OCI-M1 (cell line): ENCODE measurements at regions not wholly inside any gene's neighbourhood (a gene's known extent, or its start where the extent isn't known, plus 50 kb on each side); places are given as distances from the start of the nearest gene placed in this dataset.

ENCODE experiments used
- DNase-seq: peaks from one replicate; lab custom pipeline; 2025; lab: John Stamatoyannopoulos, UW

DNA sequence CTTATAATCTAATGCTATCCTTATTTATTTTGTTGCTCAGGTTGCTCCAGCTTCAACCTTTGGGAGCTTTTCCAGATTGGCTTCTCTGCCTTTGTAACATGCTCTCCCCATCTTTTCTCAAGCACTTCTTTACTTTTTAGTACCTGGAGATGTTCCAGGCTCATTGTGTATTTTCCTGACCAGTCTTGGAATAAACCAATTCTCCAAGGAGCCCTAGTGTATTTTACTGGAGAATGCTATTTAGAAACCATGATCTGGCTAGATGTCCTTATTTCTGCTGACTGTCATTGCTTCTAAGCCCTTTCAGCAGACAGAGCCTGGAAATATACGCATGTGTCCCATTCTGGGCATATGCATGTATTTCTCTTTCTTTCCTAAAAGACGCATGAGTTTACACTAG is 95.7 kb downstream of the EMX2 start:
- no peak for DNase-seq

GRCh38 chr10:117638664-117639200 is 96.2 kb downstream of the EMX2 start:
- no peak for DNase-seq

GRCh38 chr10:117640406-117640805 is 97.9 kb downstream of the EMX2 start:
- DNase-seq = no peak

DNA sequence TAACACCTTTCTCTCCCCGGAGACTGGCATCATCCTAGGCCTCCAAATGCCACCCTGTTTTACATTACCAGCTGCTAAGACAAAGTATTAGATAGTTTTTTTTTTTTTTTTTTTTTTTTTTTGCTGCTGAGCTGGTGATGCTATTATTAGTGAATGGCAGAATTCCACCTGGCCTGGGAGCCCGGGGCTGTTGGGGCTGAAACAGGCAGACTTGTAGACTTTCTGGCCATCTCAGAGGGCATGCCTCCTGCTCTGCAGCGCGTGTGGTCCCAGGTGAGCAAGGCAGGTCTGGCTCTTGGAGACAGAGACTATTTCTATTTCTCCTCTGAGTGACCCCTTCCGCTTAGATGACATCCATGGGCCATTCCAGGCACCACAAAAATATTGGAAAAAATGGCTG is 104.2 kb downstream of the EMX2 start:
- no peak for DNase-seq

DNA sequence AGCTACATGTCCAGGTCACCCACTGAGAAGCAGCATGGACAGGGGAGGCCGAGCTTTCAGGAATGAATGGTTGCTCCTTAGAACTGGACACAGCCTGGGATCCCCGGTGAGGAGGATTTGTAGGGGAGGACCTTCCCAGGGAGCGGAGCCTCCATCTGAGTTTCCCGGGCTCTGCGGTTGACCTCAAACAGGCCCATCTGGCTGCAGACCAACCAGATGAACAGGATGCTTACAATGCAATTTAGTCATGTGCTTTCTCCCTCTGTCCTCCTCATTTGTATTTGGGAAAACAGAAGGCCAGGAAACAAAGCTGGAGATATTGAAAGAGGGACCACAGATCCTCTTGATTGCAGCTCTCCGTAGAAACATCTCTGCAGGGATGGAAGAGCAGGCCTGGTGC is 104.8 kb downstream of the EMX2 start:
- DNase-seq = no peak

DNA sequence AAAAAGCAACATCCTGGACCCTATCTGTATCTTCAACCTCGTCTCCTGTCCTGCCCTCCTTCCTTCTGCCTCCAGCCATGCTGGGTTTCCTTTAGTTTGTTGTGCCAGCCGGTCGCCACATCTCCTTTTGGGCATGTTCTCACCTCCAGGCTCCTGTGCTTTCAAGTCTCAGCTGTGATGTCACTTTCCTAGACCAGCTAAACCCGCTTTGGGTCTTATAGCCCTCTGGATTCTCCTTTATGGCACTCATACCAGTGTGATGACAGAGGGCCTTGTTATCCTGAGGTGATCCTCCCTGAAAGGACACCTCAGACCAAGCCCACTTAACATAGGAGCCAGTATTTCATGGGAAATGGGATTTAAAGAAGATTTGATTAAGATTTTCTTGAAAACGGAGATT is 108.6 kb downstream of the EMX2 start:
- no peak for DNase-seq

DNA sequence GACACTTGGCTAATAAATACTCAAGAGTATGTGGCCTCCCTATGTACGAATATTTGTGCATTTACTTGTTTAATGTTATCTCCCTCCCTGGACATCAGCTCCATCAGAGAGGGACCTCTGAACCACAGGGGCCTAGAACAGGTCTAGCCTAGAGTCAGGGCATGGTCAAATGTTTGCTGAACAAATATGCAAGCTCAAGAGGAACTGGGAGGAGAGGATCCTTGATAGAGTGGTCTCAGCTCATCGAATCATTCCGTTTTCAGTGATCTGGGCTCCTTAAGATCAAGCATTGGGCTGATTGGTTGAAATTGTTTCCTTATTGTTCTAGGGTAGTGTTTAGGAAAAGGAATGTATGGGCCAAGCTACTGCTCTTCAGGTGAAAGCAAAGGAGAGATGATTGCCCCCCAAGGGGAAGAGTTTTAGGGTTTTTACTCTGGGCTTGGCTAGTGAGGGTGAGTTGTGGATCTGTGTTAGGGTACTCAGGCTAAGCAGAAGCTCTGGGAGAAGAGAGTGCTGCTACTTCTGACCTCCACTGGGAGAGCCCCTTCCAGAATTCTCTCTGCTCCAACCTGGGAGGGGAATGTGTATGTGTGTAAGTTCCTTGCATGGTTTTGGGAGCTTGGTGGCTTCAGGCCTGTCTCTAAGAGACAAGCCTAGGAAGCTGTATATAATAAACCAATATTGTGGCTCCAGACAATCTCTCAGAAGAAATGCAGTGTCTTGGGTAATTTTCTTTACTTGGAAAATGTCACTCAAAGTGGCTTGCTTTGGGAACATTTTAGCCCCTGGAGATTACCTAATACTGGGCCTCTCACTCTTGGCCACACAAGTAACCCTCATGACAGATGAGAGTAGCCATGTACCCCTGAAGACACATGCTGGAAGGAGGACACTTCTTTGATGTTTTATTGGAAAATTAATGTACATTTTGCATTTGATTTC is 110.0 kb downstream of the EMX2 start:
- no peak for DNase-seq

DNA sequence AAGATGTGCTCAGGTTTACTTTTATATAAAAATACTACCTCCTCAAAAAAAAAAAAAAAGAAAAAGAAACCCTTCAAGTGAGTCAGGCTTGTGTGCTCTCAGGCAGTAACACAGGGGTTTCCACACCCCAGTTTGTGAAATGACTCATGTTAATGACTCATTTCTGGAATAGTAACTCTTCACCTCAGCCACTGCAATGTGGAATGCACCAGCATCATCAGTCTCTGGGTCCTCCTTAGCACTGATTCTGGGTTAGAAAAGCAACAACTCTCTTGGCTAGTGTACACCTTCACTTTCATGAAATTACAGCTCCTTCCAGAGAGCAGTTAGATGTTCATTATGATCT is 110.6 kb downstream of the EMX2 start:
- DNase-seq = no peak

DNA sequence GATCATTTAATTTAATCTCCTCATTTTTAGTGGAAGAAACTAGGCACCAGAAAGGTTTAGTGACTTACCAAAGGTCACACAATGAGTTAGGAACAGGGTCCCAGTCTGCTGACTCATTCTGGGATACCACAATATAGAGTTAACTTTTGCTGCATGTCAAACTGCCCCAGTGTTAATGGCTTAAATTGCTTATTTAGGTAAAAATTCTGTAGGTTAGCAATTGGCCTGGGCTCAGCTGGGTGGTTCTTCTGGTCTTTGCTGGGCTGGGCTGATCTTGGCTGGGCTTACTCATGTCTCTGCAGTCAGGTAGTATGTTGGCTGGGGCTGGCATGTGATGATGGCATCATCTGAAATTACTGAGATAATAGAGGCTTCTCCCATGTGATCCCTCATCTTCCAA is 111.6 kb downstream of the EMX2 start:
- no peak for DNase-seq

DNA sequence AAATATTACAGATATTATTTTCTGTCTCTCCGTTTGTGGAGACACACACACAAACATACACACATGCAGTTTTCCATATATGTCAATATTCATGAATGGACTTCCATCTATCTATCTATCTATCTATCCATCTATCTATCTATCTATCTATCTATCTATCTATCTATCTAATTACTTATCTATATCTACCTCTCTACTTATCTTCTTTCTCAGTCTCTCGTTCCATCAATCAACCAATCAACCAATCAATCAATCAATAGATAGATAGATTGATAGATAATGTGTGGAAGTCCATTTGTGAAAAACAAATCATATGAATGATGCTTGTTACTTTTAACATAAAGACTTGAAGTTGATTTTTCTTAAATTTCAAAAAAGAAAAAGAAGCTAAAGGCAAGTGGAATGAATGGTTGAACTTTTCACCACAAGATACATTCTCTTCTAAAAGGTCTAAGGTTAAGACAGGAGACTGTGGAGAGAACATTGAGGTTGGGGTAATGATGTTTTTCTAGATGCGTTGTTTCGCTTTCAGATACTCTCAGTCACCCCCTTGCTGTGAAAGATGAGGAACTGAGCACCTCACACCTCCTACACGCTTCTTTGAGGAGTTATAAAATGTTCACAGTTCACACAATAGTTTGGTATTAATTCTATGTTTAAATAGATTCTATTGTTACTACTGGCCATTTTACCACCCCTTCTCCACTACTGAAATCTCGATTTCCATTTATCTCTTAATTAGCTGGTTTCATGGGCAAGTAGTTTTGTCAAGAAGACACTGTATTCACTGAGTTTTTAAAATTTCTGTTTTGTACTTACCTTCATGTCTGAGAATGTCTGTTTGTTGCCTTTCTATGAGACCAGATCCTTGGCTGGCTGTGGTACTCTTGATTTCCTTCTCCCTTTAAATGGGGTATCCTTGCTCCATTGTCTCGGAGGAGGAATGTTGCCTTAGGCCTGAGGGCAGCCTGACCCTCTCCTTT is 114.1 kb downstream of the EMX2 start:
- no peak for DNase-seq

DNA sequence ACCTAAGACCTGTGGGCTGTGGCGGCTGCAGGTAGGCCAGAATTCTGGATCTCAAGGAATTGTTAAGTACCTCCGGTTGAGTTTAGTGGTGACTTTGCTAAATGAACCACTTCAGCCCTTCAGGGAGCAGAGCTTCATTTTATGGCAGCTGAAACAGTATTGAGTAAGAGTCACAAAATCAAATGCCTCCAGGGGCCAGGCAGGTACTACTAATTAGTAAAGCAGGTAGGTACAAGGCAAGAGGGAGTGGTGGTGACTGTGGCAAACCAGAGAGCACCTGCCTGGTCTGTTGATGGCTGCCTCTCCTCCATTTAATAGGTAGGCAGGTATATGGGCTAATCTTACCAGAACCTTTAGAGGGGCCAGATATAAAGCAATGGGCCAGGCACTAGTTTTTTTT is 118.8 kb downstream of the EMX2 start:
- DNase-seq = no peak

DNA sequence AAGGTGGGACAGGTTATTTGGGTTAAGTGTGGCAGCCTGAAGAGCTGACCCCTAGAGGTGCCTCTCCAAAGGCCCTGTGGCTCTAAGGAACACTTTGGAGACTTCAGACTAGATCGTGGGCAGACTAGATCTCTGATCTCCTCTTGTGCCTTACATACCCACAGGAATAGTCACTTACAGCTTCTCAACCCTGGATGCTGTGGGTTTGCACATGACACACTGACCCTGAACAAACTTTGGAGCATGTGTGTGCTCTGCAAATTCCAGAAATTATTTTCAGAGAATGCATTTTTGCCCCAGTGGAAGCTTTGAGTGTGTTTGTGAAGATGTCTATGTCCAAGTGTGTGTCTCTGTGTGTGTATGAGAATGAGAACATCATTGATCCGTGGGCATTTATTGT is 119.6 kb downstream of the EMX2 start:
- no peak for DNase-seq

DNA sequence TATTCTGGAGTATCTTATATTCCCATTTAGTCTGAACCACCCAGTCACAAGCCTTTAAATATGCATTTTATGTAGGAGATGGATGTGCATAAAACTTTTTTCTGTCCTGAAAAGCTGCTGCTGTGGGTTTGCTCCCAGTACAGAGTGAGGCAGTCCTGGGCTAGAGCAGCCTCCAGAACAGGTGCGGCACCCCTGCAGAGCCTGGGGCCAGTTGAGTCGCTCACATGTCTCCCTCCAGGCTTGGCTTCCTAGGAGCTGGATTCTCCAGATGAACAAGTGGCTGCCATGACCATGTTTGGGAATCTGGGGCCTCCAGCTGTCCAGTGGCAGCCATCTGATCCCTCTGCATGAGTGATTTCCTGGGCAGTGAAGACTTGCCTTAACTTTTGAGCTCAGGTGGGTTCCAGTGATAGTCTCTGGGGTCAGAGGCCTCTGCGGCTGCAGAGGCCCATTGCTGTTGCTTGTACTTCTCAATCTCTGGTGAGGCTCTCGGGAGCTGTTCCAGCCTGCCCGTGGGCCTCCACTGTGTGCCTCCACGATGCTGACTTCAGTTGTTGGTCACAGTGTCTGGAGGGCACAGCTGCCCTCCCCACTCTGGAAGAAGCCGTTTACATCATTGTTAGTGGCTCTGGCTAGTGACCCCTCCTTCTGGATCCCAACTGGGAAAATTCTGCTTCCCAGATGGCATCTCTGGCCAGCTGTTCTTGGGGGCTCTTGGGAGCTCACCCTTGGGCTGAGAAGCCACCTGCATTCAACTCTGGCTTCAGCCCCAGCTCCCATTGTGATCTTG is 120.4 kb downstream of the EMX2 start:
- no peak for DNase-seq

GRCh38 chr10:117663750-117664149 is 121.2 kb downstream of the EMX2 start:
- DNase-seq = no peak

DNA sequence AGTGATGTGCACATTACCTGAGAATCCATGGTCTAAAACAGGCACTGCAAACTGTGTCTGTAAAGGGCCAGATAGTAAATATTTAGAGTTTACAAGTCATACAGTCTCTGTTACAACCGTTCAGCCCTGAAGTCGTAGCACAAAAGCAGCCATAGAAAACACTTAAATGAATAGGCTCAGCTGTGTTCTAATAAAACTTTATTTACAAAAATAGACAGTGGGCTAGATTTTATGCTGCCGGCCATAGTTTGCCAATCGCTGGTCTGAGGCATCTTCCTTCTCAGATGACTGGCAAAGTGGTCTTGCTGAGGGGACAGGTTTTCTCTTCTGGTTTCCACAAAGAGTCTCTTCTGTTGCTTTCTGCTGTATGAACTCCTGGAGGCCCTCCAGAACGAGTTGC is 121.7 kb downstream of the EMX2 start:
- DNase-seq = no peak

DNA sequence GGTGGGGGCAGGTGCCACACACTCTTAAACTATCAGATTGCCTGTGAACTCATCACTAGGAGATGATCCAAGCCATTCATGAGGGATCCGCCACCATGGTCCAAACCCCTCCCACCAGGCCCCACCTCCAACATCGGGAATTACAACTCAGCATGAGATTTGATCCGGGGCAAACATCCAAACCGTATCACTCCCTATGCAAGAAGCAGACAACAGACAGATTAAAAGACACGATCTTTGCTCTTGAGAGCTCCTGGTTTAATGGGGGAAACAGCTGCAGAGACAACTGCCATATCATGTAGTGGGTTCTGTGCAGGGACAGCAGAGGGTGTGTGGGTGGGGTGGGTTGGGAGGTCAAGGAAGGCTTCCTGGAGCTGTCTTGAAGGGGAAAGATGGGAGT is 123.6 kb downstream of the EMX2 start:
- DNase-seq = no peak

GRCh38 chr10:117666965-117667364 is 124.4 kb downstream of the EMX2 start:
- DNase-seq = no peak

GRCh38 chr10:117667831-117668230 is 125.3 kb downstream of the EMX2 start:
- DNase-seq = no peak

DNA sequence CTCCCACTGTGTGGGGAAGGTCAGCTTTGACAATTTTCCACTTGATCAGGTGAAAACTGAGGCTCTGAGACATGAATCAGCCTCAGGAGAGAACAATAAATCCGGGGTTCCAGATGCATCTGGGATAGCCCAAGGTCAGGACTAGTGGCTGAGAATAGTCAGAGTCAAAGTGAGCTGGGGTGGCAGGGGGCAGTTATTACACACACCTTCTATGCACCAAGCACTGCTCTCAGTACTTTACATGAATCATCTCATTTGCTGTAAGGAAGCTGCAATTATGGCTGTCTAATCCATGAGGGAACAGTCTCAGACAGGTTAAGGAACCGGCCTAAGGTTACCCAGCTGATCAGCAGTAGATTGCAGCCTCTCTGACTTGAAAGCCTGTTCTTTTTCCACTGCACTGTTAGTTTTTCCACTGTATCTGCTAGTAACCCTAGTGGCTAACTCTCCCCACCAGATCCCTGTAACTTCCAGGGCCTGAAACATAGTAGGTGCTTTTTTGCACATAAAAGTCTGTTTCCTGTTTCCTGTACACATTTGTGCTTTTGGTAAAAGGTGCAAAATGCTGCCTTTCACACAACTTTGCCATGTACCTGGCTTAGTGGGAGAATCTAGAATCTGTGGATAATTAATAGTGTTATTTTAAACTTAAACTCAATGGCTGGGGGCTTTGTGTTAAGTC is 125.9 kb downstream of the EMX2 start:
- no peak for DNase-seq

GRCh38 chr10:117669122-117669521 is 126.6 kb downstream of the EMX2 start:
- DNase-seq = no peak
